WTC11 (cell line): ENCODE measurements at regions not wholly inside any gene's neighbourhood (a gene's known extent, or its start where the extent isn't known, plus 50 kb on each side); places are given as distances from the start of the nearest gene placed in this dataset.

Source experiments
- ATAC-seq: fragments of 200-7000 bp; cut with Tn5 transposase; 2 replicates; pipeline ENCODE4 v1.10.0; 2021; ENCODE audit warnings: mild to moderate bottlenecking, moderate library complexity
- CTCF ChIA-PET: fragments of 300-600 bp; sonication (Branson Sonifier 250); formaldehyde crosslinking; loops from one replicate; lab custom pipeline; 2021; ENCODE audit warnings: antibody characterized with exemption; lab: Charles Lee
- POLR2A ChIA-PET: fragments of 350-600 bp; sonication (Branson Sonifier 250); formaldehyde crosslinking; loops from one replicate; lab custom pipeline; 2021; ENCODE audit warnings: antibody characterized with exemption; lab: Charles Lee
- DNase-seq: peaks from one replicate; pipeline ENCODE4 v3.0.0; 2021; ENCODE audit warnings: low spot score
- H3K27ac Mint-ChIP-seq: 2 replicates; pipeline ENCODE4 v1.8.0; 2021; ENCODE audit warnings: mixed read lengths
- H3K27me3 Mint-ChIP-seq: 2 replicates; pipeline ENCODE4 v1.8.0; 2021; ENCODE audit warnings: low read depth, mild to moderate bottlenecking, moderate library complexity, mixed read lengths
- H3K36me3 Mint-ChIP-seq: 2 replicates; pipeline ENCODE4 v1.8.0; 2021; ENCODE audit warnings: mixed read lengths
- H3K4me1 Mint-ChIP-seq: 2 replicates; pipeline ENCODE4 v1.8.0; 2022; ENCODE audit warnings: mixed read lengths
- H3K4me3 Mint-ChIP-seq: 2 replicates; pipeline ENCODE4 v1.8.0; 2021; ENCODE audit warnings: mild to moderate bottlenecking, moderate library complexity, mixed read lengths
- H3K9me3 Mint-ChIP-seq: 2 replicates; pipeline ENCODE4 v1.8.0; 2021; ENCODE audit warnings: mixed read lengths
- ATF2 ChIP-seq: sonication (generic); formaldehyde crosslinking; IDR thresholded peaks from 2 replicates; pipeline ENCODE4 v1.8.1; 2022; ENCODE audit warnings: low read depth, missing genetic modification reagents, borderline replicate concordance
- E2F1 ChIP-seq: sonication (generic); formaldehyde crosslinking; IDR thresholded peaks from 2 replicates; pipeline ENCODE4 v1.8.0; 2022; ENCODE audit warnings: mild to moderate bottlenecking, missing genetic modification reagents
- EMX1 ChIP-seq: fragments of 250-450 bp; sonication (Bioruptor Pico); IDR thresholded peaks from 2 replicates; pipeline ENCODE4 v1.8.0; 2021; ENCODE audit warnings: mild to moderate bottlenecking
- FOXP1 ChIP-seq: sonication (generic); formaldehyde crosslinking; IDR thresholded peaks from 2 replicates; pipeline ENCODE4 v1.8.0; 2022; ENCODE audit warnings: missing genetic modification reagents, mild to moderate bottlenecking, moderate library complexity, borderline replicate concordance
- HMGA2 ChIP-seq: fragments of 250-450 bp; sonication (Bioruptor Pico); IDR thresholded peaks from 2 replicates; pipeline ENCODE4 v1.4.0; 2021; ENCODE audit warnings: mild to moderate bottlenecking, moderate library complexity
- IRF2 ChIP-seq: sonication (generic); formaldehyde crosslinking; IDR thresholded peaks from 2 replicates; pipeline ENCODE4 v1.8.0; 2022; ENCODE audit warnings: low read depth, missing genetic modification reagents, borderline replicate concordance
- OVOL2 ChIP-seq: fragments of 250-450 bp; sonication (Bioruptor Pico); IDR thresholded peaks from 2 replicates; pipeline ENCODE4 v1.9.0; 2021; ENCODE audit warnings: mild to moderate bottlenecking, borderline replicate concordance
- RELA ChIP-seq: sonication (generic); formaldehyde crosslinking; IDR thresholded peaks from 2 replicates; pipeline ENCODE4 v1.8.1; 2022; ENCODE audit warnings: missing genetic modification reagents, mild to moderate bottlenecking, borderline replicate concordance
- STAT6 ChIP-seq: sonication (generic); formaldehyde crosslinking; conservative IDR thresholded peaks from 2 replicates; pipeline ENCODE4 v1.8.1; 2023; ENCODE audit warnings: mild to moderate bottlenecking, low read depth, missing genetic modification reagents, moderate library complexity
- USF2 ChIP-seq: sonication (generic); formaldehyde crosslinking; IDR thresholded peaks from 2 replicates; pipeline ENCODE4 v1.8.1; 2023; ENCODE audit warnings: mild to moderate bottlenecking, missing genetic modification reagents, moderate library complexity
- ZMAT4 ChIP-seq: fragments of 250-450 bp; sonication (Bioruptor Pico); IDR thresholded peaks from 2 replicates; pipeline ENCODE4 v1.9.0; 2021; ENCODE audit warnings: mild to moderate bottlenecking
- ZNF121 ChIP-seq: sonication (generic); formaldehyde crosslinking; IDR thresholded peaks from 2 replicates; pipeline ENCODE4 v1.8.0; 2023; ENCODE audit warnings: missing genetic modification reagents
- ZNF138 ChIP-seq: sonication (generic); formaldehyde crosslinking; conservative IDR thresholded peaks from 2 replicates; pipeline ENCODE4 v1.8.1; 2022; ENCODE audit warnings: mild to moderate bottlenecking, moderate library complexity, missing genetic modification reagents
- ZNF263 ChIP-seq: sonication (generic); formaldehyde crosslinking; IDR thresholded peaks from 2 replicates; pipeline ENCODE4 v1.8.1; 2022; ENCODE audit warnings: low read depth, mild to moderate bottlenecking, moderate library complexity, missing genetic modification reagents
- ZNF317 ChIP-seq: sonication (generic); formaldehyde crosslinking; IDR thresholded peaks from 2 replicates; pipeline ENCODE4 v1.8.1; 2023; ENCODE audit warnings: low read depth, mild to moderate bottlenecking, moderate library complexity, missing genetic modification reagents, borderline replicate concordance
- ZNF423 ChIP-seq: fragments of 250-450 bp; sonication (Bioruptor Pico); IDR thresholded peaks from 2 replicates; pipeline ENCODE4 v2.1.2; 2022; ENCODE audit warnings: mild to moderate bottlenecking, moderate library complexity
- TF ChIP-seq, protein P1 (sequence below): sonication (generic); formaldehyde crosslinking; IDR thresholded peaks from 2 replicates; pipeline ENCODE4 v1.8.1; 2023; ENCODE audit warnings: mild to moderate bottlenecking, moderate library complexity, missing genetic modification reagents
- TF ChIP-seq, protein P2 (sequence below): sonication (generic); formaldehyde crosslinking; IDR thresholded peaks from 2 replicates; pipeline ENCODE4 v1.8.1; 2023; ENCODE audit warnings: mild to moderate bottlenecking, missing genetic modification reagents, moderate library complexity
- TF ChIP-seq, protein P3 (sequence below): sonication (generic); formaldehyde crosslinking; IDR thresholded peaks from 2 replicates; pipeline ENCODE4 v1.8.0; 2022; ENCODE audit warnings: mild to moderate bottlenecking, missing genetic modification reagents

GRCh38 chr6:118720125-118720473 lies 68.7 kb upstream of the CEP85L start (continued):
- TF ChIP-seq HMGA2 (CRISPR knock-in tag) (no peak), E2F1 (CRISPR knock-in tag) (no peak)

- CTCF ChIA-PET: no interaction called here
- Mint-ChIP-seq H3K36me3 (no peaks in the 10 kb centered on the region), H3K4me3 (no peak overlapping the region), H3K9me3 (no peaks in the 10 kb centered on the region)
- POLR2A ChIA-PET: no interaction called here
- no peak for DNase-seq
- TF ChIP-seq USF2 (CRISPR knock-in tag) (no peak), ZNF263 (no peak), ZNF138 (CRISPR knock-in tag) (no peak), RELA (CRISPR knock-in tag) (no peak), FOXP1 (CRISPR knock-in tag) (no peak), OVOL2 (CRISPR knock-in tag) (no peak), ZMAT4 (CRISPR knock-in tag) (no peak), ZNF423 (CRISPR knock-in tag) (no peak), STAT6 (no peak)
- TF ChIP-seq, protein P1, sequence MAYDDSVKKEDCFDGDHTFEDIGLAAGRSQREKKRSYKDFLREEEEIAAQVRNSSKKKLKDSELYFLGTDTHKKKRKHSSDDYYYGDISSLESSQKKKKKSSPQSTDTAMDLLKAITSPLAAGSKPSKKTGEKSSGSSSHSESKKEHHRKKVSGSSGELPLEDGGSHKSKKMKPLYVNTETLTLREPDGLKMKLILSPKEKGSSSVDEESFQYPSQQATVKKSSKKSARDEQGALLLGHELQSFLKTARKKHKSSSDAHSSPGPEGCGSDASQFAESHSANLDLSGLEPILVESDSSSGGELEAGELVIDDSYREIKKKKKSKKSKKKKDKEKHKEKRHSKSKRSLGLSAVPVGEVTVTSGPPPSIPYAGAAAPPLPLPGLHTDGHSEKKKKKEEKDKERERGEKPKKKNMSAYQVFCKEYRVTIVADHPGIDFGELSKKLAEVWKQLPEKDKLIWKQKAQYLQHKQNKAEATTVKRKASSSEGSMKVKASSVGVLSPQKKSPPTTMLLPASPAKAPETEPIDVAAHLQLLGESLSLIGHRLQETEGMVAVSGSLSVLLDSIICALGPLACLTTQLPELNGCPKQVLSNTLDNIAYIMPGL: no peak
- TF ChIP-seq, all 79 proteins: peak for 0
- Mint-ChIP-seq H3K27ac (no peak overlapping the region; the same call in 1 of the 2 replicates), H3K27me3 (no peaks in the 10 kb centered on the region), H3K4me1 (no peaks in the 10 kb centered on the region)
- ATAC-seq: no peak
These were observed 68.1 kb upstream of the CEP85L start for GRCh38 chr6:118719351-118720124.

DNA sequence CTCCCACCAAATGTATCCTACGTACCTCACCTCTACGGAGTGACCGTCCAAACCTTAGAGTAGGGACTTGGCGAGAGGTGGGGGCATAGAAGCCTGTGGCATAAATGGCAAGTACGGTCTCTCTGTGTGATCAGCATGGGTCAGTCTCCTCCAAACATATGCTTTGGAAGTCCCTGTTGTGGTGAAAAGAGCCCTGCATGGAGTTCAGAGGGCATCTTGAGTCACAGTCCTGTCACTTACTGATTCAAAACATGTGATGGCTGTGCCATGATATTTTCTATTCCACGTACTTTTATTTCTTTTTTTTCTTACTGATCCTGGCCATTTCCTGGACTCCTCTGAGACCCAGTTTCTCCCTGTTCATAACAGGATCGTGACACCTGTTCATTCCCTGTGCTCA lies 67.5 kb upstream of the CEP85L start:
- H3K36me3 Mint-ChIP-seq: no peaks in the 10 kb centered on the region
- H3K9me3 Mint-ChIP-seq: no peaks in the 10 kb centered on the region
- no peak for DNase-seq
- ChIA-PET POLR2A (no interaction called here), CTCF (no interaction called here)
- TF ChIP-seq IRF2: no peak
- H3K4me1 Mint-ChIP-seq: no peaks in the 10 kb centered on the region
- ATAC-seq: no peak
- no peaks in the 10 kb centered on the region for H3K27me3 Mint-ChIP-seq
- H3K27ac Mint-ChIP-seq: no peak overlapping the region
- H3K4me3 Mint-ChIP-seq: no peak overlapping the region

GRCh38 chr6:118718297-118718696 lies 66.9 kb upstream of the CEP85L start:
- DNase-seq (no peak), ATAC-seq (no peak)
- Mint-ChIP-seq H3K9me3 (no peaks in the 10 kb centered on the region), H3K27me3 (no peaks in the 10 kb centered on the region), H3K4me3 (no peak overlapping the region), H3K4me1 (no peaks in the 10 kb centered on the region), H3K36me3 (no peaks in the 10 kb centered on the region), H3K27ac (no peak overlapping the region)
- CTCF ChIA-PET: no interaction called here
- POLR2A ChIA-PET: interaction anchor here (0.5 kb wide), 1 partner anchor 1211 kb away, joined by 3 read pairs; no protein-coding TSS in a partner anchor
- no peak for TF ChIP-seq ZNF121 (CRISPR knock-in tag)
- no peak for TF ChIP-seq EMX1 (CRISPR knock-in tag)
- TF ChIP-seq, protein P2, sequence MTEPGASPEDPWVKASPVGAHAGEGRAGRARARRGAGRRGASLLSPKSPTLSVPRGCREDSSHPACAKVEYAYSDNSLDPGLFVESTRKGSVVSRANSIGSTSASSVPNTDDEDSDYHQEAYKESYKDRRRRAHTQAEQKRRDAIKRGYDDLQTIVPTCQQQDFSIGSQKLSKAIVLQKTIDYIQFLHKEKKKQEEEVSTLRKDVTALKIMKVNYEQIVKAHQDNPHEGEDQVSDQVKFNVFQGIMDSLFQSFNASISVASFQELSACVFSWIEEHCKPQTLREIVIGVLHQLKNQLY (CRISPR knock-in tag): no peak
- no peak for TF ChIP-seq ZNF317
- TF ChIP-seq, protein P3, sequence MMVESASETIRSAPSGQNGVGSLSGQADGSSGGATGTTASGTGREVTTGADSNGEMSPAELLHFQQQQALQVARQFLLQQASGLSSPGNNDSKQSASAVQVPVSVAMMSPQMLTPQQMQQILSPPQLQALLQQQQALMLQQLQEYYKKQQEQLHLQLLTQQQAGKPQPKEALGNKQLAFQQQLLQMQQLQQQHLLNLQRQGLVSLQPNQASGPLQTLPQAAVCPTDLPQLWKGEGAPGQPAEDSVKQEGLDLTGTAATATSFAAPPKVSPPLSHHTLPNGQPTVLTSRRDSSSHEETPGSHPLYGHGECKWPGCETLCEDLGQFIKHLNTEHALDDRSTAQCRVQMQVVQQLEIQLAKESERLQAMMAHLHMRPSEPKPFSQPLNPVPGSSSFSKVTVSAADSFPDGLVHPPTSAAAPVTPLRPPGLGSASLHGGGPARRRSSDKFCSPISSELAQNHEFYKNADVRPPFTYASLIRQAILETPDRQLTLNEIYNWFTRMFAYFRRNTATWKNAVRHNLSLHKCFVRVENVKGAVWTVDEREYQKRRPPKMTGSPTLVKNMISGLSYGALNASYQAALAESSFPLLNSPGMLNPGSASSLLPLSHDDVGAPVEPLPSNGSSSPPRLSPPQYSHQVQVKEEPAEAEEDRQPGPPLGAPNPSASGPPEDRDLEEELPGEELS: no peak
- TF ChIP-seq ATF2 (CRISPR knock-in tag): no peak
